GM21390 (cell line): ENCODE measurements at regions not wholly inside any gene's neighbourhood (a gene's known extent, or its start where the extent isn't known, plus 50 kb on each side); places are given as distances from the start of the nearest gene placed in this dataset.
"Not testable (repeated sequence)": the region's sequence is repeated elsewhere in the genome, so short reads cannot be mapped to it uniquely, and the experiment has no call there.

Source experiments
- ATAC-seq: cut with Tn5 transposase; IDR thresholded peaks from one replicate; pipeline ENCODE4 v1.9.1; 2021; ENCODE audit not compliant: unreplicated experiment

GRCh38 chr2:114018464-114018863 is 128.6 kb downstream of the ACTR3 start:
- not testable (repeated sequence) for ATAC-seq

- no peak for ATAC-seq
Observed at GRCh38 chr2:114020668-114021067, 130.8 kb downstream of the ACTR3 start.

GRCh38 chr2:114022360-114023085 is 132.6 kb downstream of the ACTR3 start:
- ATAC-seq = no peak

GRCh38 chr2:114024326-114024725 is 134.4 kb downstream of the ACTR3 start:
- no peak for ATAC-seq

- no peak for ATAC-seq
Observed at GRCh38 chr2:114025030-114025429, 135.1 kb downstream of the ACTR3 start.

GRCh38 chr2:114027437-114027836 is 137.5 kb downstream of the ACTR3 start:
- ATAC-seq = no peak

GRCh38 chr2:114031605-114032505 is 142.0 kb downstream of the ACTR3 start:
- ATAC-seq = no peak

- no peak for ATAC-seq
Observed at GRCh38 chr2:114032705-114033104, 142.8 kb downstream of the ACTR3 start.

- ATAC-seq = no peak
Observed at GRCh38 chr2:114034742-114035141, 144.9 kb downstream of the ACTR3 start.

- no peak for ATAC-seq
Observed at GRCh38 chr2:114038710-114039109, 148.8 kb downstream of the ACTR3 start.

GRCh38 chr2:114039677-114040076 is 149.8 kb downstream of the ACTR3 start:
- ATAC-seq = no peak

GRCh38 chr2:114040826-114041225 is 150.9 kb downstream of the ACTR3 start:
- ATAC-seq = no peak

GRCh38 chr2:114044985-114045384 is 155.1 kb downstream of the ACTR3 start:
- no peak for ATAC-seq

- no peak for ATAC-seq
Observed at GRCh38 chr2:114046373-114046772, 156.5 kb downstream of the ACTR3 start.

- ATAC-seq = no peak
Observed at GRCh38 chr2:114046866-114047435, 157.1 kb downstream of the ACTR3 start.

GRCh38 chr2:114049280-114049679 is 159.4 kb downstream of the ACTR3 start:
- ATAC-seq = no peak

GRCh38 chr2:114049826-114050225 is 159.9 kb downstream of the ACTR3 start:
- no peak for ATAC-seq

GRCh38 chr2:114056294-114057143 is 166.6 kb downstream of the ACTR3 start:
- peak; percentile 64 for ATAC-seq

- no peak for ATAC-seq
Observed at GRCh38 chr2:114057638-114058037, 167.7 kb downstream of the ACTR3 start.

GRCh38 chr2:114061566-114062098 is 171.7 kb downstream of the ACTR3 start:
- no peak for ATAC-seq

GRCh38 chr2:114063346-114063745 is 173.5 kb downstream of the ACTR3 start:
- ATAC-seq = no peak
